ENCODE measurements at regions not wholly inside any gene's neighbourhood (a gene's known extent, or its start where the extent isn't known, plus 50 kb on each side); places are given as distances from the start of the nearest gene placed in this dataset.

- H3K4me3 ChIP-seq (ENCODE audit: low read length), result no peak overlapping the region
- no peak overlapping the region for H3K27ac ChIP-seq (ENCODE audit: low read depth in 1 of 2, low read length in 2 of 2)
- ATAC-seq (ENCODE audit: poor library complexity), result no peak
- Mint-ChIP-seq H3K36me3 (ENCODE audit: low read depth) (no peaks in the 10 kb centered on the region), H3K4me3 (no peak overlapping the region), H3K4me1 (ENCODE audit: low read depth) (no peaks in the 10 kb centered on the region), H3K27ac (no peak overlapping the region), H3K27me3 (no peaks in the 10 kb centered on the region), H3K9me3 (peaks cover 8% of the 10 kb centered on the region)
- H3K27me3 ChIP-seq (ENCODE audit: control insufficient read depth in 1 of 2, insufficient read depth in 2 of 2, low read length in 2 of 2), result no peaks in the 10 kb centered on the region
- H3K9me3 ChIP-seq (ENCODE audit: control insufficient read depth in 1 of 2, insufficient read depth in 1 of 2, low read length in 2 of 2), result no peaks in the 10 kb centered on the region
- no peaks in the 10 kb centered on the region for H3K4me1 ChIP-seq (ENCODE audit: insufficient read depth, low read length)
- CTCF ChIA-PET, result no interaction called here
- no peak for TF ChIP-seq CTCF (IDR thresholded peaks at IDR 0.05)
- POLR2A ChIA-PET, result no interaction called here
- no peaks in the 10 kb centered on the region for H3K36me3 ChIP-seq (ENCODE audit: insufficient read depth, low read length)
- no peak for DNase-seq
- intact Hi-C loops (cut with DNase I, micrococcal nuclease), result no loop called here
Observed at GRCh38 chr2:164000176-164000575, 264.4 kb upstream of the FIGN start.

- Mint-ChIP-seq H3K4me1 (ENCODE audit: low read depth) (no peaks in the 10 kb centered on the region), H3K27ac (no peak overlapping the region), H3K9me3 (peaks cover 3% of the 10 kb centered on the region), H3K36me3 (ENCODE audit: low read depth) (no peaks in the 10 kb centered on the region), H3K4me3 (no peak overlapping the region), H3K27me3 (no peaks in the 10 kb centered on the region)
- DNase-seq (no peak), ATAC-seq (ENCODE audit: poor library complexity) (no peak)
- Histone ChIP-seq H3K27me3 (ENCODE audit: control insufficient read depth in 1 of 2, insufficient read depth in 2 of 2, low read length in 2 of 2) (no peaks in the 10 kb centered on the region), H3K27ac (ENCODE audit: low read depth in 1 of 2, low read length in 2 of 2) (no peak overlapping the region), H3K9me3 (ENCODE audit: control insufficient read depth in 1 of 2, insufficient read depth in 1 of 2, low read length in 2 of 2) (no peaks in the 10 kb centered on the region), H3K36me3 (ENCODE audit: insufficient read depth, low read length) (no peaks in the 10 kb centered on the region), H3K4me1 (ENCODE audit: insufficient read depth, low read length) (no peaks in the 10 kb centered on the region), H3K4me3 (ENCODE audit: low read length) (no peak overlapping the region)
- ChIA-PET CTCF (no interaction called here), POLR2A (no interaction called here)
- intact Hi-C loops (cut with DNase I, micrococcal nuclease), result no loop called here
- TF ChIP-seq CTCF (IDR thresholded peaks at IDR 0.05), result no peak
Observed at GRCh38 chr2:163997466-163997865, 261.7 kb upstream of the FIGN start.

GRCh38 chr2:163990541-163990940 lies 254.7 kb upstream of the FIGN start:
- no peak overlapping the region for H3K27ac ChIP-seq (ENCODE audit: low read depth in 1 of 2, low read length in 2 of 2)
- POLR2A ChIA-PET, result no interaction called here
- no peaks in the 10 kb centered on the region for H3K27me3 Mint-ChIP-seq
- H3K9me3 Mint-ChIP-seq, result peaks cover 3% of the 10 kb centered on the region
- no peak for TF ChIP-seq CTCF (IDR thresholded peaks at IDR 0.05)
- H3K27ac Mint-ChIP-seq, result no peak overlapping the region
- no peak for DNase-seq
- no peak overlapping the region for H3K4me3 Mint-ChIP-seq
- no peaks in the 10 kb centered on the region for H3K4me1 Mint-ChIP-seq (ENCODE audit: low read depth)
- H3K4me3 ChIP-seq (ENCODE audit: low read length), result no peak overlapping the region
- H3K4me1 ChIP-seq (ENCODE audit: insufficient read depth, low read length), result no peaks in the 10 kb centered on the region
- H3K36me3 Mint-ChIP-seq (ENCODE audit: low read depth), result no peaks in the 10 kb centered on the region
- ATAC-seq (ENCODE audit: poor library complexity), result no peak
- H3K9me3 ChIP-seq (ENCODE audit: control insufficient read depth in 1 of 2, insufficient read depth in 1 of 2, low read length in 2 of 2), result no peaks in the 10 kb centered on the region
- H3K27me3 ChIP-seq (ENCODE audit: control insufficient read depth in 1 of 2, insufficient read depth in 2 of 2, low read length in 2 of 2), result no peaks in the 10 kb centered on the region
- CTCF ChIA-PET, result no interaction called here
- no peaks in the 10 kb centered on the region for H3K36me3 ChIP-seq (ENCODE audit: insufficient read depth, low read length)
- intact Hi-C loops (cut with DNase I, micrococcal nuclease), result no loop called here
